ENCODE measurements at regions not wholly inside any gene's neighbourhood (a gene's known extent, or its start where the extent isn't known, plus 50 kb on each side); places are given as distances from the start of the nearest gene placed in this dataset.
A peak's percentile ranks its signal among the peaks of the same experiment; 100 is the strongest.

- Histone ChIP-seq H2AFZ (ENCODE audit: low read length) (no peak overlapping the region), H3K4me3 (replicated peaks in 1 of 4; ENCODE audit: control extremely low read depth in 1 of 4, insufficient read depth in 1 of 4, low read depth in 3 of 4, low read length in 4 of 4) (no peak overlapping the region), H3K27ac (ENCODE audit: insufficient read depth, low read length) (no peak overlapping the region), H3K4me1 (ENCODE audit: control insufficient read depth, extremely low read depth, insufficient read depth, low read length) (no peaks in the 10 kb centered on the region), H3K79me2 (ENCODE audit: control insufficient read depth, insufficient read depth, low read length) (no peaks in the 10 kb centered on the region), H3K4me2 (ENCODE audit: extremely low read depth, insufficient read depth, low read length) (no peak overlapping the region), H3K36me3 (ENCODE audit: control insufficient read depth, insufficient read depth, low read length) (no peaks in the 10 kb centered on the region), H3K9me3 (ENCODE audit: control insufficient read depth, insufficient read depth, low read depth, low read length) (no peaks in the 10 kb centered on the region), H3K9ac (ENCODE audit: insufficient read depth, low read length) (no peak overlapping the region), H3K27me3 (ENCODE audit: control insufficient read depth, insufficient read depth, low read length) (no peaks in the 10 kb centered on the region), H4K20me1 (ENCODE audit: control insufficient read depth, extremely low read depth, insufficient read depth, low read length) (no peaks in the 10 kb centered on the region)
- DNase-seq (ENCODE audit: low read depth in 2 of 2) = peak in 1 of 2 donors; percentile 43
- TF ChIP-seq, protein P1, sequence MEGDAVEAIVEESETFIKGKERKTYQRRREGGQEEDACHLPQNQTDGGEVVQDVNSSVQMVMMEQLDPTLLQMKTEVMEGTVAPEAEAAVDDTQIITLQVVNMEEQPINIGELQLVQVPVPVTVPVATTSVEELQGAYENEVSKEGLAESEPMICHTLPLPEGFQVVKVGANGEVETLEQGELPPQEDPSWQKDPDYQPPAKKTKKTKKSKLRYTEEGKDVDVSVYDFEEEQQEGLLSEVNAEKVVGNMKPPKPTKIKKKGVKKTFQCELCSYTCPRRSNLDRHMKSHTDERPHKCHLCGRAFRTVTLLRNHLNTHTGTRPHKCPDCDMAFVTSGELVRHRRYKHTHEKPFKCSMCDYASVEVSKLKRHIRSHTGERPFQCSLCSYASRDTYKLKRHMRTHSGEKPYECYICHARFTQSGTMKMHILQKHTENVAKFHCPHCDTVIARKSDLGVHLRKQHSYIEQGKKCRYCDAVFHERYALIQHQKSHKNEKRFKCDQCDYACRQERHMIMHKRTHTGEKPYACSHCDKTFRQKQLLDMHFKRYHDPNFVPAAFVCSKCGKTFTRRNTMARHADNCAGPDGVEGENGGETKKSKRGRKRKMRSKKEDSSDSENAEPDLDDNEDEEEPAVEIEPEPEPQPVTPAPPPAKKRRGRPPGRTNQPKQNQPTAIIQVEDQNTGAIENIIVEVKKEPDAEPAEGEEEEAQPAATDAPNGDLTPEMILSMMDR (conservative IDR thresholded peaks at IDR 0.05 in 1 of 2, IDR thresholded peaks at IDR 0.05 in 1 of 2; ENCODE audit: low read depth in 1 of 2, low read length in 2 of 2) = no peak
- no peak for TF ChIP-seq EZH2 (IDR thresholded peaks at IDR 0.05; ENCODE audit: low read length, missing control alignments)
Observed at GRCh38 chr7:11985376-11985775, 153.4 kb upstream of the THSD7A start.

DNA sequence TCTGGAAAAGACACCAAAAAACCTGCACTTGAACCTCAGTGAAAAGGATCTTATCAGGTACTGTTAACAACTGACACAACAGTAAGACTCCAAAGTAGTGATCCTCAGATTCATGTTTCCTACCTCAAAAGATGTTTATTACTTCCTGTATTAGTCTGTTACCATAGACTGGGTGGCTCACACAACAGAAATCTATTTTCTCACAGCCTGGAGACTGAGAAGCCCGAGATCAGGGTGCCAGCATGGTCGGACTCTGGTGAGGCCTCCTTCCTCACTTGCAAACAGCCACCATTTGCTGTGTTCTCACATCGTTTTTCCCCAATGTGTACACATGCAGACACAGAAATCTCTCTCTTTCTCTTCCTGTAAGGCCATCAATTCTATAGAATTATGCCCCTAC lies 154.0 kb upstream of the THSD7A start:
- no peak overlapping the region for H2AFZ ChIP-seq (ENCODE audit: low read length)
- no peaks in the 10 kb centered on the region for H3K27me3 ChIP-seq (ENCODE audit: control insufficient read depth, insufficient read depth, low read length)
- H3K4me3 ChIP-seq (replicated peaks in 1 of 4; ENCODE audit: control extremely low read depth in 1 of 4, insufficient read depth in 1 of 4, low read depth in 3 of 4, low read length in 4 of 4) = no peak overlapping the region
- no peak overlapping the region for H3K27ac ChIP-seq (ENCODE audit: insufficient read depth, low read length)
- H4K20me1 ChIP-seq (ENCODE audit: control insufficient read depth, extremely low read depth, insufficient read depth, low read length) = no peaks in the 10 kb centered on the region
- no peaks in the 10 kb centered on the region for H3K36me3 ChIP-seq (ENCODE audit: control insufficient read depth, insufficient read depth, low read length)
- H3K4me1 ChIP-seq (ENCODE audit: control insufficient read depth, extremely low read depth, insufficient read depth, low read length) = no peaks in the 10 kb centered on the region
- H3K9ac ChIP-seq (ENCODE audit: insufficient read depth, low read length) = no peak overlapping the region
- DNase-seq (ENCODE audit: low read depth in 2 of 2) = peak in 1 of 2 donors; percentile 5
- no peaks in the 10 kb centered on the region for H3K79me2 ChIP-seq (ENCODE audit: control insufficient read depth, insufficient read depth, low read length)
- no peak overlapping the region for H3K4me2 ChIP-seq (ENCODE audit: extremely low read depth, insufficient read depth, low read length)
- H3K9me3 ChIP-seq (ENCODE audit: control insufficient read depth, insufficient read depth, low read depth, low read length) = no peaks in the 10 kb centered on the region
- TF ChIP-seq, protein P1 (conservative IDR thresholded peaks at IDR 0.05 in 1 of 2, IDR thresholded peaks at IDR 0.05 in 1 of 2; ENCODE audit: low read depth in 1 of 2, low read length in 2 of 2) = no peak

- no peak overlapping the region for H3K27ac ChIP-seq (ENCODE audit: insufficient read depth, low read length)
- H3K9me3 ChIP-seq (ENCODE audit: control insufficient read depth, insufficient read depth, low read depth, low read length) = no peaks in the 10 kb centered on the region
- H4K20me1 ChIP-seq (ENCODE audit: control insufficient read depth, extremely low read depth, insufficient read depth, low read length) = no peaks in the 10 kb centered on the region
- no peaks in the 10 kb centered on the region for H3K79me2 ChIP-seq (ENCODE audit: control insufficient read depth, insufficient read depth, low read length)
- no peak overlapping the region for H2AFZ ChIP-seq (ENCODE audit: low read length)
- no peaks in the 10 kb centered on the region for H3K27me3 ChIP-seq (ENCODE audit: control insufficient read depth, insufficient read depth, low read length)
- no peak overlapping the region for H3K4me2 ChIP-seq (ENCODE audit: extremely low read depth, insufficient read depth, low read length)
- H3K4me3 ChIP-seq (replicated peaks in 1 of 4; ENCODE audit: control extremely low read depth in 1 of 4, insufficient read depth in 1 of 4, low read depth in 3 of 4, low read length in 4 of 4) = no peak overlapping the region
- TF ChIP-seq, protein P1 (conservative IDR thresholded peaks at IDR 0.05 in 1 of 2, IDR thresholded peaks at IDR 0.05 in 1 of 2; ENCODE audit: low read depth in 1 of 2, low read length in 2 of 2) = no peak
- TF ChIP-seq EZH2 (IDR thresholded peaks at IDR 0.05; ENCODE audit: low read length, missing control alignments) = no peak
- no peaks in the 10 kb centered on the region for H3K4me1 ChIP-seq (ENCODE audit: control insufficient read depth, extremely low read depth, insufficient read depth, low read length)
- no peaks in the 10 kb centered on the region for H3K36me3 ChIP-seq (ENCODE audit: control insufficient read depth, insufficient read depth, low read length)
- H3K9ac ChIP-seq (ENCODE audit: insufficient read depth, low read length) = no peak overlapping the region
- no peak for DNase-seq (ENCODE audit: low read depth in 2 of 2)
Observed at GRCh38 chr7:11988186-11988585, 156.2 kb upstream of the THSD7A start.

Data from fibroblast of lung (primary cell).